CMK (cell line): ENCODE measurements at regions not wholly inside any gene's neighbourhood (a gene's known extent, or its start where the extent isn't known, plus 50 kb on each side); places are given as distances from the start of the nearest gene placed in this dataset.
"Not testable (repeated sequence)": the region's sequence is repeated elsewhere in the genome, so short reads cannot be mapped to it uniquely, and the experiment has no call there.

Source experiments
- DNase-seq: peaks from one replicate; pipeline ENCODE4 v3.0.0-alpha.2; 2010; ENCODE audit warnings: low read depth

DNA sequence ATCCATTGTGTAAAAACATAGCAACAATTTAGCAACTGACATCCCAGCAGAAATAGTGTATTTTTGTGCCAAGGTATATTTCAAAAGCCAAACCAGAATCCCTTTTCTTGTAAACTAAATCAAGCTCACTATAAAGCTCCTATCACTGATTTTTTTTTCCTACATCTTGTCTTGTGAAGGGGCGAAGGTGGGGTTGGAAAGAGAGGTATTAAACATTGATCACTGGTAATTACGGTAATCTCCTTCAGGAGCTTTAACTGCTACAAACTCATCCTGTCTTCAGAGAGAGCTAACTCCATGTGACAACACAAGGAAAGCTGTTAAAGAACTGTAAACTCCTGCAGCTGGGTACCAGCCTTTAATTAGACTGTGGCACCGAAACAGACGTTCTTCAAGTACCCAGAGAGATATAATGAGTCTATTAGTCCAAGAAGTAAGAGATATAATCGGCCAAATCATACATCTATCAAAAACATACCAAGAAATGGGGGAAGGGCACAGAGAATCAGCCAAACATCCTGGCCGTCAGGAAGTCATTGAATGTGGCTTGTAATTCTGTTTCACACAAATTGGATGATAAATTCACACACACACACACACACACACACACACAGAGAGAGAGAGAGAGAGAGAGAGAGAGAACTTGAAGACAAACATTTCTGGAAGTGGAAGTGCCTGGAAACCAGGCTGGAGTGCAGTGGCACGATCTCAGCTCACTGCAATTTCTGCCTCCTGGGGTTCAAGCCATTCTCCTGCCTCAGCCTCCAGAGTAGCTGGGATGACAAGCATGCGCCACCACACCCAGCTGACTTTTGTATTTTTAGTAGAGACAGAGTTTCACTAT, 111.9 kb upstream of the PPARGC1A start:
- no peak for DNase-seq

DNA sequence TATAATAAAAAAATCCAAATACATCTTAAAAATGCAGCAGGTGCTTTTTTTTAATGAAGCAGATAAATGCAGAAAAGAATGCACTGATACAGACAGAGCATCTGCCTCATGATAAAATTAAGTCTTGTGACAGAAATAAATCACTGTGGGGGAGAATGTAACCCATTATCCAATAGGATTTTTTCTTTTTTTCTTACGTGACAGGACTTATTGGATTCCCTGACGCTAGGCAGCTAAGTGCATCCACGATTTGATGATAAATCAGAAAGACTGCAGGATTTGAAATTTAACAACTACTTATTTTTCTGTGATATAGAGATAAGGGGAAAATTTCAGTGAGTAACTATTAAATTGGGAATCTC, 110.6 kb upstream of the PPARGC1A start:
- DNase-seq, result no peak

DNA sequence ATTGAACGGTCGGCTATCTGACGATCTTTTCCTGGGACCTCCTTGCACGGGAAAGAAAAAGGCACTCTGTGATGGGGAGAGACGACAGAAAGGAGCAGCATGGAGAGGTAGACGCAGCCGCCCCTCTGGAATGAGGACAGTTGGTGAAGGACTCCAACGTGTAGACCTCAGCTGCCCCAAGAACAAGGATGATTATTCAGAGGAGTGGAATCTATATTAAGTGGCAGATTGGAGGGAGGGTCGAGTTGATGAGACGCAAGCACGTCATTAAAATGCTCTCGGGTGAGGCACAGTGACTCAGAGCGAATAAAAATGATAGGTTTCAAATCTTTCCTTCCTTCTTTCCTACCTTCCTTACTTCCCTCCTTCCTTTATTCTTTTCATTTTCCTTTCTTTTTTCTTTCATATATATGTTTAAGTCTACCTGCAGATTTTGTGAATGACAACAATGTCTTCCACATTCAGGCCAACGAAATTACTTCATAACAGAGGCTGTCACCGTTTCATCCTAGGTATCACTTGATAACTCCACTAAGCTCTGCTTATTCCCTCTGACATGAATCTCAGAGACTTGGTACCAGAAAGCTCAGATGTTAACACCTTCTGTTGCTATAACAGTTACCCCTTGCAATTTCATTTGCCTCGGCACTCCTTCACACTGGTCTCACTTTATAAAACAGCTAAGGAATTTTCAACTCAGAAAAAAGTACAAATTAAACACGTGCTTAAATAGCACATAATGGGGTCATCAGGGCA, 110.0 kb upstream of the PPARGC1A start:
- DNase-seq, result no peak

DNA sequence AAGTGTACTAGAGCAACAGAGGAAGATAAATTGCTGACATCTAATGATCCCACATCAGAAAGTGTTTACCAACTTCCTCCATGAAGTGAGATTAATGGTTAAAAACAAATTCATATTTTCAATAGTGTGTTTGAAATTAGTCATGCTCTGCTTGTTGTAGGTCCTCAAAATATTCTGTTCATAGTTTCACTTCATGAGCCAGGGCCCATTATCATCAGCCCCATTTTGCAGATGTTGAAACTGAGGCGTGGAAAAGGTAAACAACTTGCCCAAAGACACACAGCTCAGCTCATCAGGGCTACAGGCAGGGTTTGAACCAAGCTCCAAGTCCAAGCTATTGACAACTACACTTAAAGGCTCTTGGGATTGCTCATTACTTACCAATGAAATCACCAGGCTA, 103.5 kb upstream of the PPARGC1A start:
- DNase-seq, result no peak

DNA sequence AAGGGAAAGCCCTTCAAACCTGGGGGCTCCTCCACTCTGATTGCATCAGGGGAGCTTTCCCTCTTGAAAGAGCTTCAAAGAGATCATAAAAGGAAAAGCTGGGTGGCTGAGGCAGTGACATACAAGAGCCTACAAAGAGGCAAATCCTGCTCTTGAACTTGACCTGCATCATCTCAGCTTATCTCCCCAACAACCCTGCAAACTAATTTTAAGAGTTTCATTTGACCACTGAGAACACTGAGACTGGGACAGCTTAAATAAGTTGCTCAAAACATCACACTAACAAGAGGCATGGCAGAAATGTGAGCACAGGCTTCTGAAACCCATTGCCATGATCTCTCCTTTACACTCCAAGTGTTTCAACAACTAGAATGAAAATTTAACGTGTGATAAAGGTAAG, 101.6 kb upstream of the PPARGC1A start:
- DNase-seq, result no peak

DNA sequence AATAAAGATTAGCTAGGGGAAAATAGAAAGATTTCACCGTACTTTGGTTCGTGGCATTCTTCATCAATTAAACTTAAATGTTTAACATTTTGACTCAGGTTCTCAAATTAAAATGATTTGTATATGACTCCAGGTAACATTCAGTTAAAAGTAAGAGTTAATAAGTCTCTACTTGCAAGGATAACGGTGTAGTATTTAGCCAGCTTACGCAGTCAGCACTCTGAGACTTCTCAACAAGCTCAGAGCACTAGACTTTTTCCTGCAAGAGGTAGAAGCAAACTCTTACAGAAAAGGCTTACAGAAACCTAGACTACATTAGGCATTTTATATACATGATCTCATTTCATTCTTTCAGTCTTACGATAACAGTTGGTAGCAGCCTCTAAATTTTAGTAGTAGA, 96.4 kb upstream of the PPARGC1A start:
- DNase-seq, result no peak

DNA sequence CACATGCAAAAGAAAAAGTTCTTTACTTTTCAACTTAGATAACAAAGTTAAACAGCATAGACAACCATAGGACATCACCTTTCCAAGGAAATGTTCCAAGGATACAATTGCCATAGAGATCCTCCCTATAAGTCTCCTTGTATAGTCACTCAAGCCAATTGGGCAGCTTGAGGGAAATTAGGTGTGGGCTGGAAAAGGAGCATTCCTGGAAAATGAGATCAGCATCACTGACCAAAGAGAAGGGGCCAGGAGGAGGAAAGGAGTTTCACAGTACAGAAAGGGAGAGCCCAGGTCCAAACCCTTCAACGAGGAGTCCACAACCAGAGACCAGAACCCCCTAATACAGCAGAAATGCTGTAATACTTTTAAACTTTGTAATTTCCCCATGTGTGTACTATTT, 91.5 kb upstream of the PPARGC1A start:
- no peak for DNase-seq

DNA sequence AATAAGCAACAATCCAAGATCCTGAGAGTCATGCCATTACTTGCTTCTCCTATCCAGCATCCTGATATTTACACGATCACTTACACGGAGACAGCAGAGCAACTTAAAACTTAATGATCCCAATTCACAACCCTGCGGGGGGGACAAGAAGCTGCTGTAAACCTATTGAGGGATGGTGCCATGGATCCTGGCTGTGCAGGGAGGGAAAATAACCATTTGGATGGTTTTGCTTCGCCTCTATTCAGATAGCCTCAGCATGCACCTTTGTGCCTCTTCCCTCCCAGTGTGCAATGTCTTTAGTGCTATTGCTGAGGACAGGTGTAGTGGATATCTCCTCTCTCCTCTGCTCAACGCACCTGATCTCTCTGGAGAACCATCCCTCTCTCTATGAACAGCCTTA, 89.7 kb upstream of the PPARGC1A start:
- DNase-seq, result no peak

DNA sequence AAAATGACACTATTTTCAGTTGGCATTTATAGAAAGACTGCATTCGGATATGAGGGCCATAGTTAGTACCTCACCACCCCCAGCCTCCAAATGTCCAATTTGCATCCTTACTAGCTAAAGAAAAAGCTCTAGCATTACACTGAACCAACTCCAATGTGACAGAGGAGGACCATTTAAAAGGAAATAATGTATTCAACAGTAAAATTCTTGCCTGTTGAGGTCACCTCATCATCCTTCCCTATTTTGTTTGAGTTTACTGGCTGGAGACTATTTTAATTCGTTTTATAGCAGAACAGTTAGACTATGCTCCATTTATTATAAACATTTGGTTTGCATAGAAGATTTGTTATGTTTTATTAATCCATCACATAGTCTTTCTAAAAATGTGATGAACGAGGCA, 88.2 kb upstream of the PPARGC1A start:
- no peak for DNase-seq

DNA sequence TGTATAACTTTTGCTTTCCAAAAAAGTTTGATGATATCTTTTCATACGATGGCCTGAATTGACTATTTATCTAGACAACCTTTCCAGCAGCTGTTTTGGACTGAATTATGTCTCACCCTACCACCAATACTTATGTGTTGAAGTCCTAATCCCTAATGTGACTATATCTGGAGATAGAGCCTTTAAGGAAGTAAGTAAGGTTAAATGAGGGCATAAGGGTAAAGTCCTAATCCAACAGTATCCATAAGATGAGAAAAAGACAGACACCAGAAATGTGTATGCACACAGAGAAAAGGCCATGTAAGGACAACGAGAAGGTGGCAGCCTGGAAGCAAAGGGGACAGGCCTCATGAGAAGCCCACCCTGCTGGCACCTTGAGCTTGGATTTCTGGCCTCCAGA, 86.6 kb upstream of the PPARGC1A start:
- no peak for DNase-seq

DNA sequence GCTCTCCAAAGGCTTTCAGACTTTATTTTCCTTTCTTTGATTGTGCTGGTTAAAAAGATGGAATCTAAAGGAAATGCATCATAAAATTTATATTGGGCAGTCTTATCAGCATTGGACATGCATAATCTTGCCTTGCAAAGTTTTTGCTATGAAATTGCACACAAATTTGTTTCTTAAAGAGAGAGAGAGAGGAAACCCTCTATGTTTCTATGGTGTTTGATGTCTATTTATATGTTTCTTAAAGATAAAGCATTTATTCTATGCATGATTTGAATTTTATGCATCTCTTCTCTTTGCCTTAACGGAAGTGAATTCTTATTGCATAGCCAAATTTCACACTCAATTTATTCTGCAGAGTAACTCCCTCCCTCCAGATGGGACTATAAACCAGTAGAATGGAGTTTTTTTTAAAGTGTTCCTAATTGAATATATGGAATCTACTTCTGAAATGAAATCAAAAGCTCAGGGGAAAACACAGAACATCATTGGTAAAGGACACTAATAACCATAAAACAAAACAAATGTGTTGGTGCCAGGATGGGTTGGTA, 83.5 kb upstream of the PPARGC1A start:
- DNase-seq, result no peak

DNA sequence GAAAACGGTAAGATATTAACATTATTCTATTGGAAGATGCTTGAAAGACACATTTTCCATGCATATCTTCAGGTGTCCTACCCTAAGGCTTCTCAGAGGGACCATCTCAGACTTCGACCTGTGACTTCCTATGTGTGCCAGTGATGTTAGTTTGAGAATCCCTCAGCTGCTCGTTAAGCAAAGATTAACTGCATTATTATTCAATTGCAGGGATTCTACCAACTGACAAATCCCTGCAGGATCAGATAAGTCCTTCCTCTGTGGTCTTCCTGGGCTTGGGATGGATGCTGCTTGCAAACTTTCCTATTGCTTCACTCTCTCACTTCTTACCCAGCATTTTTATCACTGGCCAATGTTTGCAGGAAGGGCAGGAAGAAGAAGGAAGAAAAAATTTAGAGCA, 83.0 kb upstream of the PPARGC1A start:
- no peak for DNase-seq

DNA sequence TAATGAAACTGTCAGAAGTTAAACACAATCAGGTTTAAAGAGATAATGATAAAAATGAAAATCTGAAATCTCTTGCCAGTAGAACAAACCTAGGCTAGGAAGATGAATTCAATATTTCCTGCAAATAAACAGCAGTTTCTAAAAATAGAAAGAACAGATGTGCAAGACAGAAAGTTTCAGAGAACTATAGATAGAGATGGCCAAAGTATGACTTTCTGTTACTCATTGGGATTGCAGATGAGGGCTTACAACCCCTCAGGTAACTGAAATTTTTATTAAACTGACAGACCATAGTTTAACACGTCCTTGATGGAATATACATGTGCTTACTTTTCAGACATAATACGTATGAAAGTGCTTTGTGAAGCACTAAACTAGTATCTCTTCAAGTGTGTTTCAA, 82.3 kb upstream of the PPARGC1A start:
- no peak for DNase-seq

DNA sequence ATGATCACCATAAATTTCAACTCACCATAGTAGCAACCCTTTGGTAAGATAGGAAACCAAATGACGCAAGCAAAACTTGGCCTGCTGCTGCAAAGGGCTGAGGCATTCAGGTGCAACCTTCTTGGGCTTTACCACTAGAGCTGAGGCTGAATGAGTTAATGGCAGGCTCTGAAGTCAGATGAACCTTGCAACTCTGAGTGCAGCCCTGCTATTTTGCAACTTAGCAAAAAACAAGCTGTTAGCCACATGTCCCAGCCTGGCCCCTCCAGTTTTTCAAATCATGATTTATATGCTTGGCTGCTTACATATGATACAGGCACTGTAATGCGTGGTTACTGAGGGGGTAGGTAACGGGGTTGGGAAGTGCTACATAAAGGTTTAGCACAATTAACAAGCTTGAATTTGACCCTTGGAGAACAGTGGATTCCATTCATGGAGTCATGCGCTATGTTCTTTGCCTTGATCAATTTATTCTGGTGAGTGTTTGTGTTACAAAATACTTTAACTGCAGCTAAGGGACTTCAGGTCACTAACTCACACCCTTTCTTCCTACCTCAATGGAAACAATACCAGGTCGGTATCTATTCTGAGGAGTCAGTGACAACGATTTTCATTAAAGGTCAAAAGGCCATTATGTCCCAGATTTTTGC, 80.5 kb upstream of the PPARGC1A start:
- DNase-seq, result no peak

DNA sequence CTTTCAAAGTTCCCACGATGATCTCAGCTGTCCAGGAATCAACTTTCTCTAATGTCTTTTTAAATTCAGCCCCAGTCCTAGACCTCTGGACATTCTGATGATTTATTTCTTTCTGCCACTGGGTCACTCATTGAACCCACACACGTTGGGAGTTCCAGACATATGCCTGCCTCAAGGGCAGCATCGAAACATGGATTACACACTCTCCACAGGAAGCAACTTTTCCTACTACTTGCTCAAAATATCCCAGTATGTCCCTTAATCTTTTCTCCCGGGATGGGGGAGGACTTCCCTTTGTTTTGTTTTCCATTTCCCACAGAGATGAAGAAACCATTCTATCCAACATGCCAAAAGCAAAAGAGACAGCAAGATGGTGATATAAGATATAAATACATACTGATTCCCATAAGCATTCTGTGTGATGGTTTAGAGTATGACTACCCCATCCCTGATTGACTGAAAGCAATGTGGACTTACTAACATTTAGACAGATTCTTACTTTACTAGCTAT, 79.8 kb upstream of the PPARGC1A start:
- no peak for DNase-seq

DNA sequence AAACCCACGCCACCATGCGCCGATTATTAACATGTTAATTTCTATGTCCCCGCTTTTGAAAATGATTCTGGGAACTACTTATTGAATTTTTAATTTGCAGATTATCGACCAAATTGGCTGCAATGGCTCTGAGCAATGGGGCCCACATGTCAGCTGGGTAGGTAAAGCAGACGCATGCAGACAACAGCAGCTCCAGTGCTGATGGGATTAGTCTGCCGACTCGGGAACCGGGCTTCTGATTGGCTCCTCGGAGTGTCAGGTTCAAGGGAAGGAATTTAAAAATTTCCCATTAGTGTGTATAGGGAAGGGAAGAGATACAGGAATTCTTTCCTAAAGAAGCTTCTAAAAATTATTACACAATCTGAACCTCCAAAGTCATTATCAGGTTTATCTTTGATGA, 77.4 kb upstream of the PPARGC1A start:
- no peak for DNase-seq

DNA sequence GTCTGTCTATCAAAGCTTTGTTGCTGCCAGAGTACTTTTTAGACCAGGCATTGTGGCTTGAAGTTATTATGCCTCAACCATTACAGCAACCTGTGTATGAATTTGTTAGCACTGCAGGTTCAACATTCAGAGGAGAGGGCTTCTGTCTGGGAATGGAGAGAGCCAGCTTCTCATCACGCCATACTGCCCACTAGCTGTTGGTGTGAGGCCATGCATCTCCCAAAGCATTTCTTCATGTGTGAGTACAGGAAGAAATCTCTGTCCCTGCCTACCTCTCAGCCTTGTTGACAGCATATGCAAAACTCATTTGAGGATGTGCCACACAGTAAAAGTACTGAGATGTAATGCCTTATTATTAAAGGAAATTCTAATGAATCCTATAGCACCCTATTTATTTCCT, 76.9 kb upstream of the PPARGC1A start:
- DNase-seq, result no peak

DNA sequence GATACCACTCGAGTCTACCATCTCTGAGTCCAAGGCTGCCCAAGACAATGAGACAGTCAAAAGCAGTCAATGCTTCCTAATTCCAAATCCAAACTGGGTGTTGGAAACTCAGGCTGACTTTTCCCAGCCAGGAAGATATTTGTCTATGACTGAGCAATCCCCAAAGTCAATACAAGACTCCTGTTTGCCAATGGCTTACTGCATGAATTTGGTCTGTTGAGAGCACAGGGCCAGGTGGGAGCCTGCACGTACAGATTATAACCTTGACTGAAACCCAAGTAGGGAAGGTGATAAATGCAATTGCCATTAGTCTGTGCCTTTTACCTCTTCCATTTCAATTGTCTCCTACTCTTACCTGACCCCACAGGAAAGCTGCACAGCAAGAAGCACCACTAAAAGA, 72.6 kb upstream of the PPARGC1A start:
- DNase-seq, result no peak

DNA sequence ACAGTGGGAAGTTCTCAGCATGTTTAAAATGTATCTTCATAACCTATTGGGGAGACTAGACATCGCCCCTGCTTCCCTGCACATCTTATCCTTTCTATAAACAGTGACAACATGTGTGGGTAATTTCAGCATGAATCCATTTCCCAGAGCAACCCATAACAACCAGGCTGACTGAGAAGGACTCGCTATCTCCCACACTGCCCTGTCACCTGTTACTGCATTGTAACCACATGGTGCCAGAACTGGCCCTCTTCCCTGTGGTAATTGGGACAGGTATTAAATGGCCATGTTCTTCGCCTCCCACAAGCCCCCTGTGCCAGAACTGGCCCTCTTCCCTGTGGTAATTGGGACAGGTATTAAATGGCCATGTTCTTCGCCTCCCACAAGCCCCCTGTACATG, 71.5 kb upstream of the PPARGC1A start:
- not testable (repeated sequence) for DNase-seq

DNA sequence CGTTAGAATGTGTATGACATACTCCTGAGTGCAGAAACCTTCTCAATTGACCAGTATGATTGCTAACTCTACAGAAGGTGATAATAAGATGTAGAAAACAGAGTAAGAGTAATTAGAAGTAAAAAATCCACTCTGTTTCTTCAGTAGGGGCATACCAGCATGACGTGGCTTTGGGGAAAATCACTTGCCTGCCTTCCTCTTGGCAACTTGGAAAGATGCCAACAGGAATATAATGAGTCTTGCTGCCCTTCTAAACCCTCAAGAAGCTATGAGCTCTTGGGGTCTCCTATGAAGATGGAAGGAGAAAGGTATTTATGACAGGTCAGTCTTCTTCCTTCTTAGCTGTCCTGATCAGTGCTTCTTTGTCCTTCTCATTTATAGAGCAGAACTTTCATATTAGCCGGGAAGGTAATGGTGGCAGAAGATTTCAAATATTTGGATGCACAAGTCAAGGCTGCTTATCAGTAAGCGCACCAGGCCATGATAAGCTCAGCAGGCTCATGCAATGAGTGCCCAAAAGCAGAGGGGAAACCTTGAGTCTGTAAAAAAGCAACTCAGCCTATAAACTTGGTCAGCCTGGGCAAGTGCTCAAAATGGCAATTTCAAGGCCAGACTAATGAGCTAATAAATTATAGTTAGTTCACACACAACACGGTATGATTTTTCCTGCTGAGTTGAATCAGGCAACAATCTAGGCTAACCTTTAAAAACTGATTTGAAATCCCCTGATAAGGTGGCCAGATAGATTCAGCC, 69.7 kb upstream of the PPARGC1A start:
- DNase-seq, result no peak

DNA sequence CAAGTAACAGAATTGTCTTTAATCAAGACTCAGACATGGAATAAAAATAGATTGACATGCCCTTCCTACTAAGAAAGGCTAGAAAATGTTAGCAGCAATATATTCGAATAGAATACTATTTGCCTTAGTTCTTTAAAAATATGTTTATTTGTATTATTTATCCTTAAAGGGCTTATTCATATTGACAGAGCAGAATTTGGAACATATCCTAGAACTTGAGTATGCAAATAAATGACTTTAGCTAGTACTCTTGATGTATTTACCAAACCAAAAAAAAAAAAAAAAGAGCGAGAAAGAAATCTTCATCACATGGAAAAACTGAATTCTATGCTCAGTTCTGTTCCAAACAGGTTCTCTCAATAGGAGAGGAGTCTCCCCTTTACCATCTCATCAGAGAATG, 68.9 kb upstream of the PPARGC1A start:
- no peak for DNase-seq

DNA sequence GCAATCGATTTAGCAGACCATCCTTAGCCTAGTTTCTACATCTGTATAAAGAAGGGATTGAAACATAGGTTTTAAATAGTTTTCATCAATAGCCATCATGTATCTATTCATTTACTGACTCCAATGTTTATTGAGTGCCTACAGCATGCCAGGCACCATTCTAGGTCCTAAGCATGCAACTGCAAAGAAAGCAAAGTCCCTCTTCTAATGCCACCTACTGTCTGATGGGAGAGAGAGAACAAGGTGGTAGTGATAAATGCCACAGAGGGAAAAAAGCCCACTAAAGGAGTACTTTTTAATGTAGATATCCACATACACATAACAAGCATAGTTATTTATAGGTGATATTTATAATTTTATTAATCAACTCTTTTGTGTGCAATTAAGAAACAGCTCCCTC, 67.6 kb upstream of the PPARGC1A start:
- no peak for DNase-seq
